GM23338 (cell line): ENCODE measurements at regions not wholly inside any gene's neighbourhood (a gene's known extent, or its start where the extent isn't known, plus 50 kb on each side); places are given as distances from the start of the nearest gene placed in this dataset.

ENCODE experiments used
- EZH2 ChIP-seq: fragments of 200-600 bp; sonication (generic); IDR thresholded peaks from one replicate; pipeline ENCODE4 v1.8.0; 2017; ENCODE audit warnings: antibody characterized with exemption, mild to moderate bottlenecking, low read depth; ENCODE audit not compliant: unreplicated experiment
- EZH2phosphoT487 ChIP-seq: fragments of 200-600 bp; sonication (generic); IDR thresholded peaks from one replicate; pipeline ENCODE4 v1.8.1; 2018; ENCODE audit warnings: antibody characterized with exemption; ENCODE audit not compliant: unreplicated experiment
- JUNB ChIP-seq: IDR thresholded peaks from one replicate; pipeline ENCODE4 v1.6.1; 2016; ENCODE audit warnings: antibody characterized with exemption; ENCODE audit not compliant: unreplicated experiment
- NANOG ChIP-seq: IDR thresholded peaks from 2 replicates; pipeline ENCODE4 v1.6.1; 2016; ENCODE audit warnings: antibody characterized with exemption, borderline replicate concordance
- POLR2AphosphoS5 ChIP-seq: IDR thresholded peaks from 2 replicates; pipeline ENCODE4 v1.6.1; 2016; ENCODE audit warnings: antibody characterized with exemption, low read depth
- ZNF114 ChIP-seq: fragments of 250-450 bp; sonication (Bioruptor Pico); IDR thresholded peaks from 2 replicates; pipeline ENCODE4 v1.5.0; 2020; ENCODE audit warnings: mild to moderate bottlenecking, moderate library complexity
- TF ChIP-seq, protein P1 (sequence below), 2 experiments: fragments of 200-600 bp in 1 of 2; sonication (generic) in 1 of 2; conservative IDR thresholded peaks; 2 replicates each; pipeline versions ENCODE4 v1.5.1 to v1.6.1; 2016 to 2017; ENCODE audit warnings: antibody characterized with exemption in 2 of 2, low read depth in 2 of 2, mild to moderate bottlenecking in 2 of 2, moderate library complexity in 1 of 2
- TF ChIP-seq, protein P2 (sequence below): IDR thresholded peaks from one replicate; pipeline ENCODE4 v1.6.1; 2018; ENCODE audit warnings: antibody characterized with exemption; ENCODE audit not compliant: unreplicated experiment

DNA sequence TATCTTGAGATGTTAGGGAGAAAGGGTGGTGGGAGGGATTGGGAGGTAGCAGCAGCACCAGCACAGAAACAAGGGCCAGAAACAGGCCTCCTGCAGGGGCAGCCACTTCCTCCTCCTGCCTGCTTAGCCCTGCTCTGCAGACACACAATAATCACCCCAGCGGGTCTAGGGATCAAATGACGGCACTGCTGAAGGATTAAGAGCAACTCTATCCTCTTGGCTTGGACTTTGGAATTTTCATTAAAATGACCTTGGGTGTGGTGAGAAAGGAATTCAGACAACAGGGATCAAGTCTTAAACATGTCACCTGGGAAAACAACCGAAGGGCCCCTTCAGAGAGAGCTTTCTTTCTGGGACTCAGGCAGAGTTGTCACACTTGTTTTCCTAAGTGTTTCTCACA is 353.4 kb downstream of the SPRY1 start:
- TF ChIP-seq, protein P1, sequence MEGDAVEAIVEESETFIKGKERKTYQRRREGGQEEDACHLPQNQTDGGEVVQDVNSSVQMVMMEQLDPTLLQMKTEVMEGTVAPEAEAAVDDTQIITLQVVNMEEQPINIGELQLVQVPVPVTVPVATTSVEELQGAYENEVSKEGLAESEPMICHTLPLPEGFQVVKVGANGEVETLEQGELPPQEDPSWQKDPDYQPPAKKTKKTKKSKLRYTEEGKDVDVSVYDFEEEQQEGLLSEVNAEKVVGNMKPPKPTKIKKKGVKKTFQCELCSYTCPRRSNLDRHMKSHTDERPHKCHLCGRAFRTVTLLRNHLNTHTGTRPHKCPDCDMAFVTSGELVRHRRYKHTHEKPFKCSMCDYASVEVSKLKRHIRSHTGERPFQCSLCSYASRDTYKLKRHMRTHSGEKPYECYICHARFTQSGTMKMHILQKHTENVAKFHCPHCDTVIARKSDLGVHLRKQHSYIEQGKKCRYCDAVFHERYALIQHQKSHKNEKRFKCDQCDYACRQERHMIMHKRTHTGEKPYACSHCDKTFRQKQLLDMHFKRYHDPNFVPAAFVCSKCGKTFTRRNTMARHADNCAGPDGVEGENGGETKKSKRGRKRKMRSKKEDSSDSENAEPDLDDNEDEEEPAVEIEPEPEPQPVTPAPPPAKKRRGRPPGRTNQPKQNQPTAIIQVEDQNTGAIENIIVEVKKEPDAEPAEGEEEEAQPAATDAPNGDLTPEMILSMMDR (conservative IDR thresholded peaks at IDR 0.05; ENCODE audit: low read depth in 2 of 2): no peak
- TF ChIP-seq JUNB: no peak
- TF ChIP-seq, protein P2, sequence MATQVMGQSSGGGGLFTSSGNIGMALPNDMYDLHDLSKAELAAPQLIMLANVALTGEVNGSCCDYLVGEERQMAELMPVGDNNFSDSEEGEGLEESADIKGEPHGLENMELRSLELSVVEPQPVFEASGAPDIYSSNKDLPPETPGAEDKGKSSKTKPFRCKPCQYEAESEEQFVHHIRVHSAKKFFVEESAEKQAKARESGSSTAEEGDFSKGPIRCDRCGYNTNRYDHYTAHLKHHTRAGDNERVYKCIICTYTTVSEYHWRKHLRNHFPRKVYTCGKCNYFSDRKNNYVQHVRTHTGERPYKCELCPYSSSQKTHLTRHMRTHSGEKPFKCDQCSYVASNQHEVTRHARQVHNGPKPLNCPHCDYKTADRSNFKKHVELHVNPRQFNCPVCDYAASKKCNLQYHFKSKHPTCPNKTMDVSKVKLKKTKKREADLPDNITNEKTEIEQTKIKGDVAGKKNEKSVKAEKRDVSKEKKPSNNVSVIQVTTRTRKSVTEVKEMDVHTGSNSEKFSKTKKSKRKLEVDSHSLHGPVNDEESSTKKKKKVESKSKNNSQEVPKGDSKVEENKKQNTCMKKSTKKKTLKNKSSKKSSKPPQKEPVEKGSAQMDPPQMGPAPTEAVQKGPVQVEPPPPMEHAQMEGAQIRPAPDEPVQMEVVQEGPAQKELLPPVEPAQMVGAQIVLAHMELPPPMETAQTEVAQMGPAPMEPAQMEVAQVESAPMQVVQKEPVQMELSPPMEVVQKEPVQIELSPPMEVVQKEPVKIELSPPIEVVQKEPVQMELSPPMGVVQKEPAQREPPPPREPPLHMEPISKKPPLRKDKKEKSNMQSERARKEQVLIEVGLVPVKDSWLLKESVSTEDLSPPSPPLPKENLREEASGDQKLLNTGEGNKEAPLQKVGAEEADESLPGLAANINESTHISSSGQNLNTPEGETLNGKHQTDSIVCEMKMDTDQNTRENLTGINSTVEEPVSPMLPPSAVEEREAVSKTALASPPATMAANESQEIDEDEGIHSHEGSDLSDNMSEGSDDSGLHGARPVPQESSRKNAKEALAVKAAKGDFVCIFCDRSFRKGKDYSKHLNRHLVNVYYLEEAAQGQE: no peak
- TF ChIP-seq EZH2: no peak
- TF ChIP-seq ZNF114: no peak
- no peak for TF ChIP-seq POLR2AphosphoS5
- TF ChIP-seq EZH2phosphoT487: no peak
- TF ChIP-seq NANOG: no peak
